NB4 (cell line): ENCODE measurements at regions not wholly inside any gene's neighbourhood (a gene's known extent, or its start where the extent isn't known, plus 50 kb on each side); places are given as distances from the start of the nearest gene placed in this dataset.

ENCODE experiments used
- DNase-seq: peaks from one replicate; pipeline ENCODE4 v3.0.0; 2010; ENCODE audit warnings: low read depth
- H3K4me3 ChIP-seq: one replicate; pipeline ENCODE4 v1.5.1; 2011; ENCODE audit warnings: mild to moderate bottlenecking, low read depth, low read length, moderate library complexity
- MYC ChIP-seq: IDR thresholded peaks from 2 replicates; pipeline ENCODE4 v1.6.1; 2011; ENCODE audit warnings: low read depth, low read length
- POLR2A ChIP-seq: IDR thresholded peaks from 2 replicates; pipeline ENCODE4 v1.6.1; 2011; ENCODE audit warnings: mild to moderate bottlenecking; ENCODE audit not compliant: insufficient read length; ENCODE audit errors: extremely low read depth
- TF ChIP-seq, protein P1 (sequence below): IDR thresholded peaks from 2 replicates; pipeline ENCODE4 v1.6.1; 2011; ENCODE audit warnings: low read depth, low read length
- TF ChIP-seq, protein P2 (sequence below): IDR thresholded peaks from one replicate; pipeline ENCODE4 v1.5.1; 2012; ENCODE audit warnings: low read depth, low read length

GRCh38 chr4:157994863-157995262, 178.0 kb downstream of the GASK1B start:
- H3K4me3 ChIP-seq: no peak overlapping the region
- no peak for DNase-seq
- TF ChIP-seq, protein P1, sequence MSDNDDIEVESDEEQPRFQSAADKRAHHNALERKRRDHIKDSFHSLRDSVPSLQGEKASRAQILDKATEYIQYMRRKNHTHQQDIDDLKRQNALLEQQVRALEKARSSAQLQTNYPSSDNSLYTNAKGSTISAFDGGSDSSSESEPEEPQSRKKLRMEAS: no peak
- TF ChIP-seq, protein P2, sequence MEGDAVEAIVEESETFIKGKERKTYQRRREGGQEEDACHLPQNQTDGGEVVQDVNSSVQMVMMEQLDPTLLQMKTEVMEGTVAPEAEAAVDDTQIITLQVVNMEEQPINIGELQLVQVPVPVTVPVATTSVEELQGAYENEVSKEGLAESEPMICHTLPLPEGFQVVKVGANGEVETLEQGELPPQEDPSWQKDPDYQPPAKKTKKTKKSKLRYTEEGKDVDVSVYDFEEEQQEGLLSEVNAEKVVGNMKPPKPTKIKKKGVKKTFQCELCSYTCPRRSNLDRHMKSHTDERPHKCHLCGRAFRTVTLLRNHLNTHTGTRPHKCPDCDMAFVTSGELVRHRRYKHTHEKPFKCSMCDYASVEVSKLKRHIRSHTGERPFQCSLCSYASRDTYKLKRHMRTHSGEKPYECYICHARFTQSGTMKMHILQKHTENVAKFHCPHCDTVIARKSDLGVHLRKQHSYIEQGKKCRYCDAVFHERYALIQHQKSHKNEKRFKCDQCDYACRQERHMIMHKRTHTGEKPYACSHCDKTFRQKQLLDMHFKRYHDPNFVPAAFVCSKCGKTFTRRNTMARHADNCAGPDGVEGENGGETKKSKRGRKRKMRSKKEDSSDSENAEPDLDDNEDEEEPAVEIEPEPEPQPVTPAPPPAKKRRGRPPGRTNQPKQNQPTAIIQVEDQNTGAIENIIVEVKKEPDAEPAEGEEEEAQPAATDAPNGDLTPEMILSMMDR: no peak
- TF ChIP-seq MYC (no peak), POLR2A (no peak)

DNA sequence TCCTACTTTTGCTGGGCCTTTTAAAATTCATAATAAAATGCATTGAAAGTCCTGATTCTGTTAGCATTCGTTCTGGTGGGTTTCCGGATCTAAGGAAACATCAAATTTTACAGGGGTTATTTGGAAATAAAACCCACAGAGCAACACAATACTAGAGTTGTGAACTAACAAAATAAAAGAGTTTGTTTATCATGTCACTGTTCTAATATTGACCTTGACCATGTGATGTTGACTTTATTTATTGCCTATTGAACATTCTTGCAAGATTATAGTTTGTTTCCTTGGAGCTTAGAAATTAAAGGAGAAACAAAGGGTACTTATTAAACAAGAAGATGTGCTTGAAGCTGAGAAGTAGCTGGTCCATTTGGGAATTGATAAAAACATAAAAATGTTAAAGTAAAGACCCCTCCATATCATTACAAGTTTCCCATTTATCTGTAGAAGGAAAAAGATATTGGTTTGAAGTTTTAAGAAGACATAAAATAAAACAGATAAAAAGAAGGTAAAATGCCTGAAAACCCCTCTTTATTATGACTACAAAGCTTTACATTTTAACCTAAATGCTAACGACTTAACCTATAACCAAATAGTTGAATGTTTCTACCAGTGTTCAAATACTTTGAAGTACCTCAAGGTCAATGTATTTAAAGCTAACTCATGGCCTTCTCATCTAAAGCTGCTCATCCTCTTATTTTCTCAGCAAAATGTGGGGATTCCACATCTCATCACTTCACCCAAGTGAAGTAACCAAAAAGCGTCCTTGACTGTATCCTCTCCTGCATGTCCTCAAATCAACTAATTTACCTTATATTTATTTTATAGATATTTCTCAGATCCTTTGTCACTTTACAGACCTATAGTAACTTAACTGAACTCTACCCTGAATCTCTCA, 179.6 kb downstream of the GASK1B start:
- DNase-seq: no peak
- no peak overlapping the region for H3K4me3 ChIP-seq
- TF ChIP-seq MYC: no peak
- TF ChIP-seq, protein P2: no peak
- TF ChIP-seq, protein P1: no peak
- TF ChIP-seq POLR2A: no peak

GRCh38 chr4:157992038-157992705, 180.7 kb downstream of the GASK1B start:
- DNase-seq: peak; percentile 62

DNA sequence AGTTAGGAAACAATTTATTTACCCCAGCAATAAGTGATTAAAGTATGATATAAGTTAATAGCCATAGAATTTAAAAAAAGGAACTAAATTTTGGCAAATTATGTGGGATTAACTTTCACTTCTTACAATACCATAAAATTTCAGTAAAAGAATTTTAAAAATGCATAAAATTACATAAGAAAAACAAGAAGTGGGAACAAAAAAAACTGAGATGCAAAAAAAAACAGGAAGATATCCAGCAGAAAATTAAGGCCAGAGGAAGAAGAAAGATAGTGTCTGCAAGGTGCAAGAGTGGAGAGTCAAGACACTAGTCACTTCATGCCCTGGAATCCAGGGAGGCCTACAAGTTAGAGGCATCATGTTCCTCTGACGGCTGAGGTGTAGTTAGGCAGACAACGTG, 184.2 kb downstream of the GASK1B start:
- TF ChIP-seq MYC (no peak), POLR2A (no peak)
- TF ChIP-seq, protein P1: no peak
- TF ChIP-seq, protein P2: no peak
- DNase-seq: no peak
- H3K4me3 ChIP-seq: no peak overlapping the region

More at GRCh38 chr4:157992038-157992705, 180.7 kb downstream of the GASK1B start:
- H3K4me3 ChIP-seq: no peak overlapping the region
- TF ChIP-seq POLR2A (no peak), MYC (no peak)
- TF ChIP-seq, protein P2: peak; percentile 28
- TF ChIP-seq, protein P1: no peak

DNA sequence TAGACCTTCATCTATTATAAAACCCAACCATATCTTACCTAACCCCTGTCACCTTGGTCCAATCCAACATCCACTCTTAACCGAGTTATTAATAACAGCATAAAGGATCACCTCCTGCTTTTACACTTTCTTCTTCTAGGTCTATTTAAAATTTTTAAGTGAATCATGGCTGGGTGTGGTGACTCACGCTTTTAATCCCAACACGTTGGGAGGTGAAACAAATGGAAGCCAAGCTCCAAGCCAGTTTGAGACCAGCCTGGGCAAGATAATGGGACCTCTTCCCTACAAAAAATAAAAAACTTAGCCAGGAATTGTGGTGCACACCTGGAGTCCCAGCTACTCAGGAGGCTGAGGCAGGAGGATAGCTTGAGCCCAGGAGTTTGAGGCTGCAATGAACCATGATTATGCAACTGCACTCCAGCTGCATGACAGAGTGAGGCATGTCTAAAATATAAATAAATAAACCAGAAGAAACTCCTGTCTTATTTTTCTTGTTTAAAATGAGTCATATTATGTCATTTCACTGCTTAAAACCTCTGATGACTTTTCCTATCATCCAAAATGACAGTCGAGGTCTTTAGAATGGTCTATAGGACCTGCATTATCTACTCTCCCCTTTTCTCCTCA, 188.4 kb downstream of the GASK1B start:
- no peak for DNase-seq
- TF ChIP-seq, protein P1: no peak
- TF ChIP-seq POLR2A (no peak), MYC (no peak)
- TF ChIP-seq, protein P2: no peak
- H3K4me3 ChIP-seq: no peak overlapping the region
